MM.1S (cell line): ENCODE measurements at regions not wholly inside any gene's neighbourhood (a gene's known extent, or its start where the extent isn't known, plus 50 kb on each side); places are given as distances from the start of the nearest gene placed in this dataset.

Experiments
- EZH2 ChIP-seq: fragments of 300-600 bp; sonication (generic); optimal IDR thresholded peaks from 2 replicates; pipeline ENCODE3; 2017; ENCODE audit warnings: low read depth, mild to moderate bottlenecking, antibody characterized with exemption, low read length, mixed read lengths
- EZH2phosphoT487 ChIP-seq: fragments of 300-600 bp; sonication (generic); IDR thresholded peaks from 2 replicates; pipeline ENCODE4 v1.6.1; 2018; ENCODE audit warnings: antibody characterized with exemption, low read length
- TF ChIP-seq, protein P1 (sequence below): fragments of 300-600 bp; sonication (generic); IDR thresholded peaks from 2 replicates; pipeline ENCODE4 v1.5.1; 2016; ENCODE audit warnings: antibody characterized with exemption, low read length, mixed read lengths

DNA sequence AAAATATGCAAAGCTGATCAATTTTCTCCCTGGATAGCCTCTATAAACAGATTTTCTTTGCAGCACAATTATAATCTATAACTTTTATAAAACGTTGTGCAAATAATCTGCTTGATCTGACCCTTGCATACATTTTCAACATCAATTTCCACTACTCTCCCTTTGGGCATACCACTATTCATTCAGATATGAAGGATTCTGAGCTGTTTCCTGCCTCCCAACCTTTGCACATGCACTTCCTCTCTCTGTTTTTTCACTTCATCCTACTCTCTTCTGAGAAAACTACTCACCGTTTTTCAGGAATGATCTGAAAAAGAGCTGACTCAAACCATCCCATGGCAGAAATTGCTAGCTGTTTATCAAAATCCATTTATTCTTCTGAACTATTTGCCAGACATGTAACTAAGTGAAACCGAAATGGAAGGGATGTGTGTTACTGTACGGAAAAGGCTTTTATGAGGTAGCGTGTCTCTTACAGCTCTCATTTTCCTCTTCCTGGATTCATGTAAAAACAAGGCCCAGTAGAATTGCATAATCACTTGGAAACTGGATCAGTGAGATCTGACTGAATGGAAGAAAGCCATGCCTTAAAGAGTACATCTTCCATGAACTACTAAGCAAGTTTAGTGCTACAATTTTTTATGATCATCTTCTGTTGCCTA, 1447.3 kb upstream of the MIR17HG start:
- TF ChIP-seq, protein P1, sequence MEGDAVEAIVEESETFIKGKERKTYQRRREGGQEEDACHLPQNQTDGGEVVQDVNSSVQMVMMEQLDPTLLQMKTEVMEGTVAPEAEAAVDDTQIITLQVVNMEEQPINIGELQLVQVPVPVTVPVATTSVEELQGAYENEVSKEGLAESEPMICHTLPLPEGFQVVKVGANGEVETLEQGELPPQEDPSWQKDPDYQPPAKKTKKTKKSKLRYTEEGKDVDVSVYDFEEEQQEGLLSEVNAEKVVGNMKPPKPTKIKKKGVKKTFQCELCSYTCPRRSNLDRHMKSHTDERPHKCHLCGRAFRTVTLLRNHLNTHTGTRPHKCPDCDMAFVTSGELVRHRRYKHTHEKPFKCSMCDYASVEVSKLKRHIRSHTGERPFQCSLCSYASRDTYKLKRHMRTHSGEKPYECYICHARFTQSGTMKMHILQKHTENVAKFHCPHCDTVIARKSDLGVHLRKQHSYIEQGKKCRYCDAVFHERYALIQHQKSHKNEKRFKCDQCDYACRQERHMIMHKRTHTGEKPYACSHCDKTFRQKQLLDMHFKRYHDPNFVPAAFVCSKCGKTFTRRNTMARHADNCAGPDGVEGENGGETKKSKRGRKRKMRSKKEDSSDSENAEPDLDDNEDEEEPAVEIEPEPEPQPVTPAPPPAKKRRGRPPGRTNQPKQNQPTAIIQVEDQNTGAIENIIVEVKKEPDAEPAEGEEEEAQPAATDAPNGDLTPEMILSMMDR: no peak
- TF ChIP-seq EZH2 (no peak), EZH2phosphoT487 (no peak)
